Kidney epithelial cell (primary cell): ENCODE measurements at regions not wholly inside any gene's neighbourhood (a gene's known extent, or its start where the extent isn't known, plus 50 kb on each side); places are given as distances from the start of the nearest gene placed in this dataset.

ENCODE experiments used
- DNase-seq: peaks from one replicate; pipeline ENCODE4 v3.0.0-alpha.2; 2010; ENCODE audit warnings: low read depth
- H3K27me3 ChIP-seq: 2 replicates; pipeline ENCODE4 v1.6.0; 2011; ENCODE audit warnings: low read length; ENCODE audit not compliant: control insufficient read depth, insufficient read depth
- H3K36me3 ChIP-seq: 2 replicates; pipeline ENCODE4 v1.5.1; 2011; ENCODE audit warnings: low read length; ENCODE audit not compliant: control insufficient read depth, insufficient read depth
- H3K4me3 ChIP-seq: 2 replicates; pipeline ENCODE4 v1.5.1; 2011; ENCODE audit warnings: low read depth, mild to moderate bottlenecking, control low read depth, low read length
- TF ChIP-seq, protein P1 (sequence below): IDR thresholded peaks from 2 replicates; pipeline ENCODE4 v1.5.1; 2011; ENCODE audit warnings: mild to moderate bottlenecking, moderate library complexity, low read length, control low read depth, inconsistent platforms; ENCODE audit not compliant: insufficient read depth, poor library complexity, severe bottlenecking

DNA sequence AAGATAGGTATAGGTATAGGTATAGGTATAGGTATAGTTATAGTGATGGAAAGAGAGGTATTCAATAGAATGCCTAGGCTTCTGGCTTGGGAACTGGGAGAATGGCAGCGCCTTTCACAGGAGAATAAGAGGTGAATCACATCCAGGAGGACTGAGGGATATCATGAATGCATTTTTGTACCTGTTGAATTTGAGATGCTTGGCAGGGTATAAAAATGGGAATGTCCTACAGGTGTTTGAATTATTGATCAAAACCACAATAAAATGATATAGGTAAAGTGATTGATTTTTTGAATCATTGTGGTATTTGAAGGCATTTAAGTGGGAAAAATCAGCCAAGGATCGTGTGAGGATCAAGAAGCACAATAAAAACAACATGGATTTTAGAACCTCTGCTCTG, 119.2 kb upstream of the ARG1 start:
- DNase-seq = no peak
- no peaks in the 10 kb centered on the region for H3K27me3 ChIP-seq
- TF ChIP-seq, protein P1, sequence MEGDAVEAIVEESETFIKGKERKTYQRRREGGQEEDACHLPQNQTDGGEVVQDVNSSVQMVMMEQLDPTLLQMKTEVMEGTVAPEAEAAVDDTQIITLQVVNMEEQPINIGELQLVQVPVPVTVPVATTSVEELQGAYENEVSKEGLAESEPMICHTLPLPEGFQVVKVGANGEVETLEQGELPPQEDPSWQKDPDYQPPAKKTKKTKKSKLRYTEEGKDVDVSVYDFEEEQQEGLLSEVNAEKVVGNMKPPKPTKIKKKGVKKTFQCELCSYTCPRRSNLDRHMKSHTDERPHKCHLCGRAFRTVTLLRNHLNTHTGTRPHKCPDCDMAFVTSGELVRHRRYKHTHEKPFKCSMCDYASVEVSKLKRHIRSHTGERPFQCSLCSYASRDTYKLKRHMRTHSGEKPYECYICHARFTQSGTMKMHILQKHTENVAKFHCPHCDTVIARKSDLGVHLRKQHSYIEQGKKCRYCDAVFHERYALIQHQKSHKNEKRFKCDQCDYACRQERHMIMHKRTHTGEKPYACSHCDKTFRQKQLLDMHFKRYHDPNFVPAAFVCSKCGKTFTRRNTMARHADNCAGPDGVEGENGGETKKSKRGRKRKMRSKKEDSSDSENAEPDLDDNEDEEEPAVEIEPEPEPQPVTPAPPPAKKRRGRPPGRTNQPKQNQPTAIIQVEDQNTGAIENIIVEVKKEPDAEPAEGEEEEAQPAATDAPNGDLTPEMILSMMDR = no peak
- H3K4me3 ChIP-seq = no peak overlapping the region
- H3K36me3 ChIP-seq = no peaks in the 10 kb centered on the region

DNA sequence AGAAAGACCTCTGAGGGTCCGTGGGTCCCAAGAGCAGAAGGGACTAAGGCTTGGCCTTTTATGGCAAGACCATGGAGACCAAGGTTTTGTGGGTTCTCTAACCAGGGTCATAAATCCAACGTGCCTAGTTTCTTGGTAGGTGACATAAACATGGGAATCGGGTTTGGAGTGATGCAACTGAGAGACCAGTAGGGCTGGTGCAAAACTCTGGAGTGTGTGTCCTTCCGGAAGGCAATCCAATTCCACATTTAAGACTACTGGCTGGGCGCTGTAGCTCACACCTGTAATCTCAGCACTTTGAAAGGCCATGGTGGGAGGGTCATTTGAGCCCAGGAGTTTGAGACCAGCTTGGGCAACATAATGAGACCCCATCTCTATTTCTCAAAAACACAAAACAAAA, 116.5 kb upstream of the ARG1 start:
- no peak for DNase-seq
- TF ChIP-seq, protein P1 = no peak
- no peaks in the 10 kb centered on the region for H3K36me3 ChIP-seq

DNA sequence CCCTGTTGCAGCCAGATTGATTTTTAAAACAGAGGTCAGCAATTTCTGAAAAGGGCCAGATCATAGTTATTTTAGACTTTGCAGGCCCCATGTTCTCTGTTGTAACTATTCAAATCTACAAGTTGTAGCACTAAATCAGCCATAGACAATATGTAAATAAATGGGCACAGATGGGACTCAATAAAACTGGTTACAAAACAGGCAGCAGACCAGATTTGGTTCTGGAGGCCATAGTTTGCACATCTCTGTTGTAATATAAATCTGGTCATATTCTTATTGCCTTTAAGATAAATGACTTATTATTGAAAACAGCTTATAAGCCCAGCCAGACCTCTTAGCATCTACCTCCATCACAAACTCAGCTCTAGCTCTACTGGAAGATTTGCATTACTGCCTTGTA, 114.0 kb upstream of the ARG1 start:
- no peak for DNase-seq
- Histone ChIP-seq H3K36me3 (no peaks in the 10 kb centered on the region), H3K4me3 (no peak overlapping the region), H3K27me3 (no peaks in the 10 kb centered on the region)
- TF ChIP-seq, protein P1 = no peak

More for the DNA sequence above, 116.5 kb upstream of the ARG1 start:
- no peak overlapping the region for H3K4me3 ChIP-seq
- no peaks in the 10 kb centered on the region for H3K27me3 ChIP-seq

DNA sequence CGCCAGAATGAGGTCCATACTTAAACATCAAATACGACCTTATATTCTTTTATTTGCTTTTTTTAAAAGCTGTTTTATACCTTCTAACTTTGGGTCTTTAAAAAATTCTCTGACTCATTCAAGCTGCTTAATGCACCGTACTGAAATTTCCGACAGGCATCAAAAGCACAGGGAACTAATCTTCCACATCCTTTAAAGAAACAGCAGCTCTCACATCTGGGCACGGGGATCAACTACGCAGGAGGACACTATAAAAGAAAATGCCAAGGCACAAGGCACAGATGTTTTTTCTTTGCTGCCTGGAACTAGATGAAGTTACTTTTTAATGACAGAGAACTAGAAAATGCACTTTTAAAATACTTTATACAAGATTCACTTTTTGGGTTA, 112.4 kb upstream of the ARG1 start:
- no peaks in the 10 kb centered on the region for H3K36me3 ChIP-seq
- no peak for DNase-seq
- TF ChIP-seq, protein P1 = no peak
- no peak overlapping the region for H3K4me3 ChIP-seq
- no peaks in the 10 kb centered on the region for H3K27me3 ChIP-seq

DNA sequence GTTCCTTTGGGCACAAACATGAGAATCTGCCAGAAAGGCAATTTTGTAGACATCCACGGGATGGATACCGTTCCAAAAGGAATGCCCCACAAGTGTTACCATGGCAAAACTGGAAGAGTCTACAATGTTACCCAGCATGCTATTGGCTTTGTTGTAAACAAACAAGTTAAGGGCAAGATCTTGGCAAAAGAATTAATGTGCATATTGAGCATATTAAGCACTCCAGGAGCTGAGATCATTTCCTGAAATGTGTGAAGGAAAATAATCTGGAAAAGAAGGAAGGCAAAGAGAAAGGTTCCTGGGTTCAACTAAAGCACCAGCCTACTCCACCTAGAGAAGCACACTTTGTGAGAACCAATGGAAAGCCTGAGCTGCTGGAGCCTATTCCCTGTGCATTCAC, 103.9 kb upstream of the ARG1 start:
- TF ChIP-seq, protein P1 = no peak
- Histone ChIP-seq H3K36me3 (no peaks in the 10 kb centered on the region), H3K27me3 (no peaks in the 10 kb centered on the region), H3K4me3 (no peak overlapping the region)
- DNase-seq = no peak

DNA sequence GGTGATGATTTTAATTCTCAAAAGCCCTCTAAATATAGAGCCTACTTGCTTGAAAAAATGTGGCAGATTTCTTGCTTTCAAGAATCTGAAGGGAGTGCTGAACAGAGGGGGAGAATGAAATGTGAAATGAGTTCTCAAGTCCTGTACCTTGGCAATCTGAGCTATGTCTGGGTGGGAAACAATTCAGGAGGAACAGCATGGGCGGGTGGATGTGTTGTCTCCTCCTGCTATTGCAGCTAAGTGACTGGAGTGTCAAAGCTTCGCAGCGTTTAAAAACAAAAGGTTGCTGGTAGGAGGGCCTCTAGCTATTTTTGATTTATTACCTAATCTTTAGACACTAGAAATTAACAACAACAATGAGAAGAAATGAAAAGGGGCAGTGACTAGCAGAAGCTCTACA, 102.5 kb upstream of the ARG1 start:
- no peaks in the 10 kb centered on the region for H3K36me3 ChIP-seq
- no peaks in the 10 kb centered on the region for H3K27me3 ChIP-seq
- H3K4me3 ChIP-seq = no peak overlapping the region
- no peak for DNase-seq
- TF ChIP-seq, protein P1 = no peak
